ENCODE measurements at regions not wholly inside any gene's neighbourhood (a gene's known extent, or its start where the extent isn't known, plus 50 kb on each side); places are given as distances from the start of the nearest gene placed in this dataset.

- Histone ChIP-seq H3K27me3 (replicated peaks in 1 of 4; ENCODE audit: control insufficient read depth in 3 of 4, extremely low read depth in 1 of 4, insufficient read depth in 3 of 4, low read length in 3 of 4) (no peaks in the 10 kb centered on the region; a peak in 1 of 7 replicates), H3K36me3 (ENCODE audit: control insufficient read depth in 2 of 4, insufficient read depth in 4 of 4, low read length in 3 of 4) (no peaks in the 10 kb centered on the region), H2BK15ac (ENCODE audit: low read length) (no peak overlapping the region), H2AK5ac (ENCODE audit: low read depth, low read length) (no peak overlapping the region), H3K27ac (ENCODE audit: low read depth, low read length) (no peak overlapping the region), H2AFZ (ENCODE audit: low read length) (no peak overlapping the region), H3K9me3 (ENCODE audit: insufficient read depth in 2 of 2, low read depth in 1 of 2, low read length in 1 of 2) (no peaks in the 10 kb centered on the region), H3K23ac (ENCODE audit: insufficient read length) (no peak overlapping the region), H2BK120ac (replicated peaks; ENCODE audit: low read depth, low read length) (no peak overlapping the region), H3K9ac (replicated peaks in 1 of 4; ENCODE audit: extremely low read depth in 1 of 4, low read depth in 3 of 4, low read length in 3 of 4) (no peak overlapping the region), H3K56ac (replicated peaks; ENCODE audit: insufficient read length, low read depth, low read length) (no peak overlapping the region), H3K4me3 (ENCODE audit: extremely low read depth in 1 of 4, insufficient read depth in 2 of 4, low read depth in 3 of 4, low read length in 4 of 4) (no peak overlapping the region), H3K23me2 (ENCODE audit: low read depth, low read length) (peaks cover 5% of the 10 kb centered on the region; the same call in 1 of the 2 replicates), H4K91ac (replicated peaks; ENCODE audit: insufficient read length, low read length) (no peak overlapping the region), H2BK5ac (ENCODE audit: low read depth, low read length) (no peak overlapping the region), H3K4me2 (ENCODE audit: insufficient read depth in 1 of 2, low read depth in 2 of 2, low read length in 2 of 2) (no peak overlapping the region), H3K79me2 (ENCODE audit: control insufficient read depth in 1 of 2, insufficient read depth in 2 of 2, low read length in 2 of 2) (no peaks in the 10 kb centered on the region), H3K18ac (ENCODE audit: extremely low read depth, low read length) (no peak overlapping the region), H4K5ac (ENCODE audit: insufficient read length, low read depth, low read length) (no peak overlapping the region), H4K20me1 (replicated peaks in 1 of 2; ENCODE audit: control insufficient read depth in 1 of 2, insufficient read depth in 2 of 2, low read length in 2 of 2) (peaks cover 0 to 2% of the 10 kb centered on the region in 2 experiments), H3K4me1 (replicated peaks in 1 of 4; ENCODE audit: control insufficient read depth in 3 of 4, insufficient read depth in 4 of 4, low read length in 3 of 4) (peaks cover 0 to 1% (median 0%) of the 10 kb centered on the region in 4 experiments; a peak in 1 of 7 replicates), H3K79me1 (ENCODE audit: low read depth, low read length) (no peaks in the 10 kb centered on the region), H2BK20ac (ENCODE audit: low read length) (no peak overlapping the region), H3K4ac (replicated peaks; ENCODE audit: insufficient read length, low read depth, low read length) (no peak overlapping the region), H3K14ac (ENCODE audit: insufficient read length) (no peak overlapping the region), H2BK12ac (ENCODE audit: low read depth, low read length) (no peak overlapping the region), H4K8ac (ENCODE audit: extremely low read depth, insufficient read depth, low read length) (no peak overlapping the region)
- ChIA-PET POLR2A (ENCODE audit: partially characterized antibody) (no interaction called here), CTCF (ENCODE audit: partially characterized antibody) (no interaction called here)
- 92% methylated on average over 8 of the region's 8 CpGs; no CpG with 5 or more reads in 1 of the 2 experiments for WGBS, 2 experiments (ENCODE audit: extremely low coverage in 1 of 2, insufficient coverage in 1 of 2, insufficient read length in 1 of 2, insufficient replicate concordance in 2 of 2, low coverage in 1 of 2, low lambda C conversion rate in 2 of 2, missing lambda C conversion rate in 1 of 2)
- no peak for DNase-seq (ENCODE audit: low read depth in 1 of 2, low spot score in 2 of 2)
- TF ChIP-seq JUN (IDR thresholded peaks at IDR 0.05; ENCODE audit: low read depth, low read length) = no peak
- no peak for TF ChIP-seq POLR2A (IDR thresholded peaks at IDR 0.05; ENCODE audit: control extremely low read depth in 1 of 2, low read depth in 2 of 2, low read length in 2 of 2)
- no peak for TF ChIP-seq NANOG (IDR thresholded peaks at IDR 0.05; ENCODE audit: insufficient read depth, low read depth, low read length, poor library complexity, severe bottlenecking)
- no peak for TF ChIP-seq POLR2AphosphoS5 (IDR thresholded peaks at IDR 0.05; ENCODE audit: low read depth, low read length)
- TF ChIP-seq GTF2F1 (IDR thresholded peaks at IDR 0.05; ENCODE audit: borderline replicate concordance, low read depth, low read length) = no peak
- no peak for TF ChIP-seq KDM1A (IDR thresholded peaks at IDR 0.05; ENCODE audit: borderline replicate concordance, low read length)
- no peak for TF ChIP-seq RNF2 (IDR thresholded peaks at IDR 0.05; ENCODE audit: borderline replicate concordance, low read depth, low read length, missing control alignments, poor library complexity, severe bottlenecking)
- no peak for TF ChIP-seq SAP30 (IDR thresholded peaks at IDR 0.05; ENCODE audit: insufficient read depth, insufficient replicate concordance, low read length)
- no peak for FAIRE-seq
Measured at GRCh38 chr12:131370321-131370720, 340.6 kb upstream of the SFSWAP start.

All from H1 (cell line).